Hepatocyte (in vitro differentiated cells): ENCODE measurements at regions not wholly inside any gene's neighbourhood (a gene's known extent, or its start where the extent isn't known, plus 50 kb on each side); places are given as distances from the start of the nearest gene placed in this dataset.

Experiments used
- CTCF ChIP-seq: fragments of 200-600 bp; sonication (generic); IDR thresholded peaks from 2 replicates; pipeline ENCODE4 v1.5.1; 2016; ENCODE audit warnings: antibody characterized with exemption, mild to moderate bottlenecking; ENCODE audit not compliant: poor library complexity
- EZH2 ChIP-seq: fragments of 200-600 bp; sonication (generic); IDR thresholded peaks from 2 replicates; pipeline ENCODE4 v1.6.1; 2016; ENCODE audit warnings: antibody characterized with exemption, mild to moderate bottlenecking, borderline replicate concordance

GRCh38 chr4:148574911-148575310 lies 132.7 kb upstream of the NR3C2 start:
- no peak for TF ChIP-seq EZH2
- no peak for TF ChIP-seq CTCF
